K562 (cell line): ENCODE measurements at regions not wholly inside any gene's neighbourhood (a gene's known extent, or its start where the extent isn't known, plus 50 kb on each side); places are given as distances from the start of the nearest gene placed in this dataset.
A peak's percentile ranks its signal among the peaks of the same experiment; 100 is the strongest.
"Not testable (repeated sequence)": the region's sequence is repeated elsewhere in the genome, so short reads cannot be mapped to it uniquely, and the experiment has no call there.

ENCODE experiments used
- ATAC-seq: fragments of 200-7000 bp; cut with Tn5 transposase; 3 replicates; pipeline ENCODE4 v1.9.1; 2020; ENCODE audit warnings: moderate library complexity
- BruUV-seq: library from RNA; stranded (reverse); fragments of 400-500 nt; replicated peaks from 2 replicates; lab custom pipeline; 2021; lab: Mats Ljungman, UMichigan
- CTCF ChIA-PET: fragments of 300-600 bp; formaldehyde crosslinking; extraction: SDS; loops from one replicate; lab custom pipeline; 2021; ENCODE audit warnings: low intra/inter-chr PET ratio; lab: Yijun Ruan, JAX
- POLR2A ChIA-PET: fragments of 300-600, 350-650 bp; sonication (Branson Sonifier 250); formaldehyde crosslinking; extraction: SDS; loops from one replicate; lab custom pipeline; 2021; ENCODE audit warnings: antibody characterized with exemption, inconsistent platforms; lab: Yijun Ruan, JAX
- DNase-seq, 4 experiments: peaks; one replicate each; pipeline versions ENCODE4 v3.0.0 to v3.0.0-alpha.2; 2011 to 2018; ENCODE audit warnings: low spot score in 3 of 4, mixed read lengths in 3 of 4; ENCODE audit errors: extremely low read depth in 1 of 4
- FAIRE-seq: peaks from 2 replicates; lab custom pipeline; 2011; peaks lifted over from hg19 to GRCh38; lab: Jason Lieb, UNC
- H2AFZ ChIP-seq: 2 replicates; pipeline ENCODE4 v1.6.0; 2011; ENCODE audit warnings: low read depth, low read length, control low read depth, inconsistent platforms
- H3K27ac ChIP-seq: fragments of 200-600 bp; 3 replicates; pipeline ENCODE4 v1.8.0; 2011; ENCODE audit warnings: low read depth, mild to moderate bottlenecking, control low read depth, inconsistent platforms, low read length, moderate library complexity, mixed read lengths; ENCODE audit errors: extremely low read depth
- H3K27me3 ChIP-seq, 2 experiments: fragments of 300-600 bp in 1 of 2; 2 replicates in 1 of 2; 3 replicates in 1 of 2; pipeline versions ENCODE4 v1.6.0 to v1.8.0; 2011; ENCODE audit warnings: inconsistent platforms in 2 of 2, low read length in 2 of 2, mild to moderate bottlenecking in 1 of 2, mixed read lengths in 1 of 2, moderate library complexity in 1 of 2; ENCODE audit not compliant: control insufficient read depth in 2 of 2, insufficient read depth in 2 of 2
- H3K36me3 ChIP-seq: fragments of 300-600 bp; 3 replicates; pipeline ENCODE4 v1.8.0; 2011; ENCODE audit warnings: mild to moderate bottlenecking, low read length, inconsistent platforms; ENCODE audit not compliant: control insufficient read depth, insufficient read depth
- H3K4me1 ChIP-seq, 2 experiments: fragments of 200-600 bp in 1 of 2; replicated peaks in 1 of 2; 2 replicates in 1 of 2; 3 replicates in 1 of 2; pipeline versions ENCODE4 v1.5.1 to v1.8.0; 2011; ENCODE audit warnings: inconsistent platforms in 2 of 2, low read length in 2 of 2, mild to moderate bottlenecking in 1 of 2, mixed read lengths in 1 of 2, moderate library complexity in 1 of 2; ENCODE audit not compliant: control insufficient read depth in 2 of 2, insufficient read depth in 2 of 2
- H3K4me2 ChIP-seq: 2 replicates; pipeline ENCODE4 v1.6.1; 2011; ENCODE audit warnings: low read length, control low read depth, inconsistent platforms, mixed read lengths; ENCODE audit not compliant: insufficient read depth
- H3K4me3 ChIP-seq: fragments of 200-600 bp; sonication (generic), shearing (Covaris generic); 2 replicates; pipeline ENCODE4 v1.5.1; 2016; ENCODE audit warnings: control low read depth, inconsistent platforms
- H3K79me2 ChIP-seq: fragments of 200-600 bp; 3 replicates; pipeline ENCODE4 v1.8.0; 2011; ENCODE audit warnings: low read length, inconsistent platforms; ENCODE audit not compliant: control insufficient read depth, insufficient read depth
- H3K9ac ChIP-seq, 2 experiments: 2 replicates each; pipeline versions ENCODE4 v1.6.0 to v1.6.1; 2011; ENCODE audit warnings: low read depth in 2 of 2, low read length in 2 of 2, control low read depth in 1 of 2, inconsistent platforms in 1 of 2, mild to moderate bottlenecking in 1 of 2, mixed read lengths in 1 of 2; ENCODE audit not compliant: insufficient read depth in 1 of 2
- H3K9me1 ChIP-seq: one replicate; pipeline ENCODE4 v1.6.0; 2011; ENCODE audit warnings: inconsistent platforms, mild to moderate bottlenecking, low read length, moderate library complexity; ENCODE audit not compliant: control insufficient read depth, insufficient read depth
- H3K9me3 ChIP-seq: replicated peaks from 2 replicates; pipeline ENCODE4 v1.5.1; 2011; ENCODE audit warnings: low read depth, low read length, inconsistent platforms; ENCODE audit not compliant: control insufficient read depth, insufficient read depth
- H4K20me1 ChIP-seq: replicated peaks from 2 replicates; pipeline ENCODE4 v1.6.1; 2011; ENCODE audit warnings: low read length, inconsistent platforms, mixed read lengths; ENCODE audit not compliant: control insufficient read depth, insufficient read depth
- ATF7 ChIP-seq: fragments of 450-650 bp; IDR thresholded peaks from 2 replicates; pipeline ENCODE4 v1.7.1; 2014; ENCODE audit warnings: mild to moderate bottlenecking, moderate library complexity
- FOXA3 ChIP-seq, 2 experiments: fragments of 450-650 bp in 1 of 2; sonication (generic) in 1 of 2; formaldehyde crosslinking; IDR thresholded peaks in 1 of 2; conservative IDR thresholded peaks in 1 of 2; 2 replicates each; pipeline versions ENCODE4 v1.4.0 to v1.8.0; 2020 to 2022; ENCODE audit warnings: mild to moderate bottlenecking in 2 of 2, missing genetic modification reagents in 1 of 2
- FOXK2 ChIP-seq, 2 experiments: fragments of 450-650 bp; IDR thresholded peaks in 1 of 2; conservative IDR thresholded peaks in 1 of 2; 2 replicates each; pipeline ENCODE4 v1.6.1; 2016; ENCODE audit warnings: low read depth in 2 of 2, mild to moderate bottlenecking in 1 of 2
- NFRKB ChIP-seq: fragments of 450-650 bp; IDR thresholded peaks from 2 replicates; pipeline ENCODE4 v1.6.1; 2016; ENCODE audit warnings: low read depth
- ZNF316 ChIP-seq: fragments of 450-650 bp; IDR thresholded peaks from 2 replicates; pipeline ENCODE4 v1.6.1; 2016
- WGBS: fragments of 100-300 bp; shearing (Covaris generic); methylation state at CpG from one replicate; pipeline ENCODE4 v1.1.6; 2016; ENCODE audit warnings: low coverage, mixed read lengths; ENCODE audit not compliant: insufficient coverage; ENCODE audit errors: missing lambda C conversion rate; 5-methylcytosine and 5-hydroxymethylcytosine counted together
- in situ Hi-C: fragments of 300-500 bp; cut with MboI; formaldehyde crosslinking; loops from 4 replicates; pipeline ENCODE4 v1.15.0; 2018; ENCODE audit warnings: inconsistent platforms, mixed read lengths
- intact Hi-C: fragments of 100-400 bp; cut with micrococcal nuclease; formaldehyde crosslinking; loops from 2 replicates; pipeline ENCODE4 v1.14.2; 2022
- TF ChIP-seq, protein P1 (sequence below): fragments of 450-650 bp; IDR thresholded peaks from 2 replicates; pipeline ENCODE4 v1.6.1; 2016; ENCODE audit warnings: mild to moderate bottlenecking, moderate library complexity

GRCh38 chr14:101266441-101266840, 294.9 kb upstream of the DIO3 start:
- intact Hi-C loops, H3K79me2 ChIP-seq, H3K9me3 ChIP-seq: not testable (repeated sequence)

DNA sequence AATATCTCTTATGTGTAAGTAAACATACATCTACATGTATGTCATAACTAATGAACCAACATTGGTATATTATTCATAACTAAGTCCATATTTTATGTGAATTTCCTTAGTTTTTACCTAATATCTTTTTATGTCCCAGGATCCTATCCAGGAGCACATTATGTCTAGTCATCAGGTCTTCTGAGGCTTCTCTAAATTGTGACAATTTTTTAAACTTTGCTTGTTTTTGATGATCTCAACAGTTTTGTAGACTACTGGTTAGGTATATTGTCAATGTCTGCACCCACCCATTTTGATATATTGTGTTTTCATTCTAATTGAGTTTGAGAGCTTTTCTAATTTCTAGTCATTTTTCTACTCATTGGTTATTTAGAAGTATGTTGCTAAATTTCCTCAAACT, 288.2 kb upstream of the DIO3 start:
- no peak overlapping the region for H2AFZ ChIP-seq
- no peak overlapping the region for H3K27ac ChIP-seq
- in situ Hi-C loops, result no loop called here
- no TSS peak for BruUV-seq
- H4K20me1 ChIP-seq, result no peaks in the 10 kb centered on the region
- H3K4me2 ChIP-seq, result no peak overlapping the region
- H3K36me3 ChIP-seq, result no peaks in the 10 kb centered on the region
- no peak for DNase-seq
- FAIRE-seq, result no peak
- no peak overlapping the region for H3K4me3 ChIP-seq
- intact Hi-C loops, result no loop called here
- H3K9me3 ChIP-seq, result no peaks in the 10 kb centered on the region
- no peaks in the 10 kb centered on the region for H3K79me2 ChIP-seq
- H3K27me3 ChIP-seq, result no peaks in the 10 kb centered on the region
- H3K4me1 ChIP-seq, result no peaks in the 10 kb centered on the region
- CTCF ChIA-PET, result no interaction called here
- POLR2A ChIA-PET, result no interaction called here
- H3K9me1 ChIP-seq, result no peaks in the 10 kb centered on the region
- no peak for ATAC-seq
- no peak overlapping the region for H3K9ac ChIP-seq
- TF ChIP-seq, protein P1, sequence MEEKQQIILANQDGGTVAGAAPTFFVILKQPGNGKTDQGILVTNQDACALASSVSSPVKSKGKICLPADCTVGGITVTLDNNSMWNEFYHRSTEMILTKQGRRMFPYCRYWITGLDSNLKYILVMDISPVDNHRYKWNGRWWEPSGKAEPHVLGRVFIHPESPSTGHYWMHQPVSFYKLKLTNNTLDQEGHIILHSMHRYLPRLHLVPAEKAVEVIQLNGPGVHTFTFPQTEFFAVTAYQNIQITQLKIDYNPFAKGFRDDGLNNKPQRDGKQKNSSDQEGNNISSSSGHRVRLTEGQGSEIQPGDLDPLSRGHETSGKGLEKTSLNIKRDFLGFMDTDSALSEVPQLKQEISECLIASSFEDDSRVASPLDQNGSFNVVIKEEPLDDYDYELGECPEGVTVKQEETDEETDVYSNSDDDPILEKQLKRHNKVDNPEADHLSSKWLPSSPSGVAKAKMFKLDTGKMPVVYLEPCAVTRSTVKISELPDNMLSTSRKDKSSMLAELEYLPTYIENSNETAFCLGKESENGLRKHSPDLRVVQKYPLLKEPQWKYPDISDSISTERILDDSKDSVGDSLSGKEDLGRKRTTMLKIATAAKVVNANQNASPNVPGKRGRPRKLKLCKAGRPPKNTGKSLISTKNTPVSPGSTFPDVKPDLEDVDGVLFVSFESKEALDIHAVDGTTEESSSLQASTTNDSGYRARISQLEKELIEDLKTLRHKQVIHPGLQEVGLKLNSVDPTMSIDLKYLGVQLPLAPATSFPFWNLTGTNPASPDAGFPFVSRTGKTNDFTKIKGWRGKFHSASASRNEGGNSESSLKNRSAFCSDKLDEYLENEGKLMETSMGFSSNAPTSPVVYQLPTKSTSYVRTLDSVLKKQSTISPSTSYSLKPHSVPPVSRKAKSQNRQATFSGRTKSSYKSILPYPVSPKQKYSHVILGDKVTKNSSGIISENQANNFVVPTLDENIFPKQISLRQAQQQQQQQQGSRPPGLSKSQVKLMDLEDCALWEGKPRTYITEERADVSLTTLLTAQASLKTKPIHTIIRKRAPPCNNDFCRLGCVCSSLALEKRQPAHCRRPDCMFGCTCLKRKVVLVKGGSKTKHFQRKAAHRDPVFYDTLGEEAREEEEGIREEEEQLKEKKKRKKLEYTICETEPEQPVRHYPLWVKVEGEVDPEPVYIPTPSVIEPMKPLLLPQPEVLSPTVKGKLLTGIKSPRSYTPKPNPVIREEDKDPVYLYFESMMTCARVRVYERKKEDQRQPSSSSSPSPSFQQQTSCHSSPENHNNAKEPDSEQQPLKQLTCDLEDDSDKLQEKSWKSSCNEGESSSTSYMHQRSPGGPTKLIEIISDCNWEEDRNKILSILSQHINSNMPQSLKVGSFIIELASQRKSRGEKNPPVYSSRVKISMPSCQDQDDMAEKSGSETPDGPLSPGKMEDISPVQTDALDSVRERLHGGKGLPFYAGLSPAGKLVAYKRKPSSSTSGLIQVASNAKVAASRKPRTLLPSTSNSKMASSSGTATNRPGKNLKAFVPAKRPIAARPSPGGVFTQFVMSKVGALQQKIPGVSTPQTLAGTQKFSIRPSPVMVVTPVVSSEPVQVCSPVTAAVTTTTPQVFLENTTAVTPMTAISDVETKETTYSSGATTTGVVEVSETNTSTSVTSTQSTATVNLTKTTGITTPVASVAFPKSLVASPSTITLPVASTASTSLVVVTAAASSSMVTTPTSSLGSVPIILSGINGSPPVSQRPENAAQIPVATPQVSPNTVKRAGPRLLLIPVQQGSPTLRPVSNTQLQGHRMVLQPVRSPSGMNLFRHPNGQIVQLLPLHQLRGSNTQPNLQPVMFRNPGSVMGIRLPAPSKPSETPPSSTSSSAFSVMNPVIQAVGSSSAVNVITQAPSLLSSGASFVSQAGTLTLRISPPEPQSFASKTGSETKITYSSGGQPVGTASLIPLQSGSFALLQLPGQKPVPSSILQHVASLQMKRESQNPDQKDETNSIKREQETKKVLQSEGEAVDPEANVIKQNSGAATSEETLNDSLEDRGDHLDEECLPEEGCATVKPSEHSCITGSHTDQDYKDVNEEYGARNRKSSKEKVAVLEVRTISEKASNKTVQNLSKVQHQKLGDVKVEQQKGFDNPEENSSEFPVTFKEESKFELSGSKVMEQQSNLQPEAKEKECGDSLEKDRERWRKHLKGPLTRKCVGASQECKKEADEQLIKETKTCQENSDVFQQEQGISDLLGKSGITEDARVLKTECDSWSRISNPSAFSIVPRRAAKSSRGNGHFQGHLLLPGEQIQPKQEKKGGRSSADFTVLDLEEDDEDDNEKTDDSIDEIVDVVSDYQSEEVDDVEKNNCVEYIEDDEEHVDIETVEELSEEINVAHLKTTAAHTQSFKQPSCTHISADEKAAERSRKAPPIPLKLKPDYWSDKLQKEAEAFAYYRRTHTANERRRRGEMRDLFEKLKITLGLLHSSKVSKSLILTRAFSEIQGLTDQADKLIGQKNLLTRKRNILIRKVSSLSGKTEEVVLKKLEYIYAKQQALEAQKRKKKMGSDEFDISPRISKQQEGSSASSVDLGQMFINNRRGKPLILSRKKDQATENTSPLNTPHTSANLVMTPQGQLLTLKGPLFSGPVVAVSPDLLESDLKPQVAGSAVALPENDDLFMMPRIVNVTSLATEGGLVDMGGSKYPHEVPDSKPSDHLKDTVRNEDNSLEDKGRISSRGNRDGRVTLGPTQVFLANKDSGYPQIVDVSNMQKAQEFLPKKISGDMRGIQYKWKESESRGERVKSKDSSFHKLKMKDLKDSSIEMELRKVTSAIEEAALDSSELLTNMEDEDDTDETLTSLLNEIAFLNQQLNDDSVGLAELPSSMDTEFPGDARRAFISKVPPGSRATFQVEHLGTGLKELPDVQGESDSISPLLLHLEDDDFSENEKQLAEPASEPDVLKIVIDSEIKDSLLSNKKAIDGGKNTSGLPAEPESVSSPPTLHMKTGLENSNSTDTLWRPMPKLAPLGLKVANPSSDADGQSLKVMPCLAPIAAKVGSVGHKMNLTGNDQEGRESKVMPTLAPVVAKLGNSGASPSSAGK, result no peak
- peak; percentile 51; the same call in 1 of the 2 replicates for TF ChIP-seq ZNF316

More at GRCh38 chr14:101266441-101266840, 294.9 kb upstream of the DIO3 start:
- in situ Hi-C loops, H3K9me1 ChIP-seq, ATAC-seq, H3K4me3 ChIP-seq, H4K20me1 ChIP-seq, DNase-seq, BruUV-seq, CTCF ChIA-PET, H3K36me3 ChIP-seq, POLR2A ChIA-PET, H3K27ac ChIP-seq, H3K27me3 ChIP-seq, FAIRE-seq, H2AFZ ChIP-seq, H3K4me1 ChIP-seq, H3K4me2 ChIP-seq, H3K9ac ChIP-seq: not testable (repeated sequence)
- WGBS, result 0% methylated on average over 8 of the region's 20 CpGs
- 0 out of 4 replicates have a peak, but pooled peaks of 1 of the 2 experiments have one; percentile 57 for TF ChIP-seq FOXA3 (CRISPR knock-in tag; conservative IDR thresholded peaks at IDR 0.05 in 1 of 2, IDR thresholded peaks at IDR 0.05 in 1 of 2)
- TF ChIP-seq ATF7, result 0 out of 2 replicates have a peak, but pooled peaks have one; percentile 16
- TF ChIP-seq NFRKB, result 0 out of 2 replicates have a peak, but pooled peaks have one; percentile 31
- peak in 1 of 2 experiments; percentile 30; a peak in 1 of 4 replicates for TF ChIP-seq FOXK2 (conservative IDR thresholded peaks at IDR 0.05 in 1 of 2, IDR thresholded peaks at IDR 0.05 in 1 of 2; ENCODE audit: low read depth in 2 of 2)
